ENCODE measurements at regions not wholly inside any gene's neighbourhood (a gene's known extent, or its start where the extent isn't known, plus 50 kb on each side); places are given as distances from the start of the nearest gene placed in this dataset.
A peak's percentile ranks its signal among the peaks of the same experiment; 100 is the strongest.

DNA sequence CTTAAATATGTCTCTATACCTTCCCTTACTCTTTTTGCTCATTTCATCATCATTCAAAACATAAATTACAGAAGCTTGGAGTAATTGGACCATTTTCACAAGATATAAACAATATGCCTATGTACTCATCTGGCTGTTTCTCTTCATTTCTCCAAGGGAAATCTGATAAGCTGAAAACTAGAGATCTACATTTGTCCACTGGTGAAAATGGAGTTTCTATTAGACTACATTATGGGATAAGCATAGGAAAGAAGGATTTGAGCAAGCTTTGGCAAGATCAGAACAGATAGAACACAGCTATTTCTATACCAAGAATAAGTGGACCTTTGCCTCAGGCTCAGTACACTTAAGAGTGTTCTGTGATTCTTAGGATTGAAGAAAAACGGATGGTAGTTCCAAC is 404.4 kb downstream of the GASK1B start:
- TF ChIP-seq, protein P1, sequence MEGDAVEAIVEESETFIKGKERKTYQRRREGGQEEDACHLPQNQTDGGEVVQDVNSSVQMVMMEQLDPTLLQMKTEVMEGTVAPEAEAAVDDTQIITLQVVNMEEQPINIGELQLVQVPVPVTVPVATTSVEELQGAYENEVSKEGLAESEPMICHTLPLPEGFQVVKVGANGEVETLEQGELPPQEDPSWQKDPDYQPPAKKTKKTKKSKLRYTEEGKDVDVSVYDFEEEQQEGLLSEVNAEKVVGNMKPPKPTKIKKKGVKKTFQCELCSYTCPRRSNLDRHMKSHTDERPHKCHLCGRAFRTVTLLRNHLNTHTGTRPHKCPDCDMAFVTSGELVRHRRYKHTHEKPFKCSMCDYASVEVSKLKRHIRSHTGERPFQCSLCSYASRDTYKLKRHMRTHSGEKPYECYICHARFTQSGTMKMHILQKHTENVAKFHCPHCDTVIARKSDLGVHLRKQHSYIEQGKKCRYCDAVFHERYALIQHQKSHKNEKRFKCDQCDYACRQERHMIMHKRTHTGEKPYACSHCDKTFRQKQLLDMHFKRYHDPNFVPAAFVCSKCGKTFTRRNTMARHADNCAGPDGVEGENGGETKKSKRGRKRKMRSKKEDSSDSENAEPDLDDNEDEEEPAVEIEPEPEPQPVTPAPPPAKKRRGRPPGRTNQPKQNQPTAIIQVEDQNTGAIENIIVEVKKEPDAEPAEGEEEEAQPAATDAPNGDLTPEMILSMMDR (IDR thresholded peaks at IDR 0.05; ENCODE audit: insufficient read depth, low read length, severe bottlenecking) = no peak
- DNase-seq (ENCODE audit: low read depth) (no peak), FAIRE-seq (no peak)
- Histone ChIP-seq H3K36me3 (ENCODE audit: control insufficient read depth, insufficient read depth, low read length) (no peaks in the 10 kb centered on the region), H3K27me3 (ENCODE audit: control insufficient read depth, insufficient read depth, low read length) (no peaks in the 10 kb centered on the region), H3K4me3 (ENCODE audit: low read depth, low read length) (no peak overlapping the region)

DNA sequence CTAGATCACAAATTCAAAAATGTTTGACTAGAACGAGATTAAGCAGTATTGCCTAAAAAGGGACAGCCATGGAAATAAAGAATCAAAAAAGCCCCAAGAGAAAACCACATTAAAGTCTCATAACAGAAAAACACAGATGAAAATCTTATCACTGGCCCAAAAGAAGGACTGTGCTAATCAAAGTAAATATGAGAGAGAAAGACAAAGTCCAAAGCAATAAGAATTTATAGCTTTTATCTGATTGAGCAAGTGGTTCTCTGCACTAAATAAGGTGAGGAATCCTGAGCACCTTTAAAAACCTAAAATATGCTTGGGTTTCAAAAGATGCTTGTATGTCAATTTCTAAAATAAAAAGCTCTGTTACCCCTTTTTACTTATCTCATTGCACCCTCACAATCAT is 409.3 kb downstream of the GASK1B start:
- Histone ChIP-seq H3K36me3 (ENCODE audit: control insufficient read depth, insufficient read depth, low read length) (no peaks in the 10 kb centered on the region), H3K27me3 (ENCODE audit: control insufficient read depth, insufficient read depth, low read length) (no peaks in the 10 kb centered on the region), H3K4me3 (ENCODE audit: low read depth, low read length) (no peak overlapping the region)
- FAIRE-seq (no peak), DNase-seq (ENCODE audit: low read depth) (no peak)
- TF ChIP-seq, protein P1 (IDR thresholded peaks at IDR 0.05; ENCODE audit: insufficient read depth, low read length, severe bottlenecking) = no peak

DNA sequence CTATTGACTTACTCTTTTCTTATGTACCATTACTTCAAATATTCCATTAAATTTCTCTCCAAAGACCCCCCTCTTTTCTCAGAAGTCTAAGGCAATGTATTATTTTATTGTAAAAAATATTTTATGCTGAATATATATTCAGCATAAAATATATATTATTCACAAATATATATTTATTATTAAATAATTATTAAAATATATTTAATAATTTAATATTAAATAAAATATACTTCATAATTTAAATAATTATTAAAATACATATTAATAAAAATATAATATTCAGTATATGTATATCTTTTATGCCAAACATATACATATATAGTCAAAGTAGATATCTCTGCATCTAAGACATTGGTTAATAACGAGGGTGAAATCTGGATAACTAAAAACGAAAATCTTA is 418.4 kb downstream of the GASK1B start:
- no peak for FAIRE-seq
- no peaks in the 10 kb centered on the region for H3K27me3 ChIP-seq (ENCODE audit: control insufficient read depth, insufficient read depth, low read length)
- DNase-seq (ENCODE audit: low read depth) = no peak
- H3K36me3 ChIP-seq (ENCODE audit: control insufficient read depth, insufficient read depth, low read length) = no peaks in the 10 kb centered on the region
- TF ChIP-seq, protein P1 (IDR thresholded peaks at IDR 0.05; ENCODE audit: insufficient read depth, low read length, severe bottlenecking) = no peak
- no peak overlapping the region for H3K4me3 ChIP-seq (ENCODE audit: low read depth, low read length)

- TF ChIP-seq, protein P1 (IDR thresholded peaks at IDR 0.05; ENCODE audit: insufficient read depth, low read length, severe bottlenecking) = no peak
- Histone ChIP-seq H3K4me3 (ENCODE audit: low read depth, low read length) (no peak overlapping the region), H3K27me3 (ENCODE audit: control insufficient read depth, insufficient read depth, low read length) (no peaks in the 10 kb centered on the region), H3K36me3 (ENCODE audit: control insufficient read depth, insufficient read depth, low read length) (no peaks in the 10 kb centered on the region)
- FAIRE-seq (no peak), DNase-seq (ENCODE audit: low read depth) (no peak)
Observed at GRCh38 chr4:157751631-157752030, 421.2 kb downstream of the GASK1B start.

GRCh38 chr4:157741642-157742041 is 431.2 kb downstream of the GASK1B start:
- no peaks in the 10 kb centered on the region for H3K36me3 ChIP-seq (ENCODE audit: control insufficient read depth, insufficient read depth, low read length)
- H3K4me3 ChIP-seq (ENCODE audit: low read depth, low read length) = no peak overlapping the region
- H3K27me3 ChIP-seq (ENCODE audit: control insufficient read depth, insufficient read depth, low read length) = no peaks in the 10 kb centered on the region
- DNase-seq (ENCODE audit: low read depth) (peak; percentile 8), FAIRE-seq (no peak)
- TF ChIP-seq, protein P1 (IDR thresholded peaks at IDR 0.05; ENCODE audit: insufficient read depth, low read length, severe bottlenecking) = no peak

DNA sequence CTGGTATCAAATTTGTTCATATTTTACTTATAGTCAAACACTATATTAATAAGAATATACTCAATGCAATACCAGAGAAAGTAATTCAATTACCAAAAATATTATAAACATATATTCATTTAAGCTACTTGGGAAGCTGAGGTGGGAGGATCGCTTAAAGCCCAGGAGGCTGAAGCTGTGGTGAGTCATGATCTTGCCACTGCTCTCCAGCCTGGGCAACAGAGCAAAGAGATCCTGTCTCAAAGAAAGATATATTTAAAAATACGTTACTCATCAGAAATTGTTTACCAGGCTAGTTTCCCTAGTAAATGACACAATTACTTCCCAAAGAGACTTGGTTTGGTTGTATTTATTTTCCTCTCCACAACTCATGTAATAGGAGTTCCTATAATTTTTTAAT is 433.6 kb downstream of the GASK1B start:
- DNase-seq (ENCODE audit: low read depth) = peak; percentile 51
- Histone ChIP-seq H3K27me3 (ENCODE audit: control insufficient read depth, insufficient read depth, low read length) (no peaks in the 10 kb centered on the region), H3K4me3 (ENCODE audit: low read depth, low read length) (no peak overlapping the region), H3K36me3 (ENCODE audit: control insufficient read depth, insufficient read depth, low read length) (no peaks in the 10 kb centered on the region)
- FAIRE-seq = no peak
- TF ChIP-seq, protein P1 (IDR thresholded peaks at IDR 0.05; ENCODE audit: insufficient read depth, low read length, severe bottlenecking) = no peak

Data from bronchial epithelial cell (primary cell).